ENCODE measurements at regions not wholly inside any gene's neighbourhood (a gene's known extent, or its start where the extent isn't known, plus 50 kb on each side); places are given as distances from the start of the nearest gene placed in this dataset.

- no peak for TF ChIP-seq CTCF (IDR thresholded peaks at IDR 0.05)
- no peak for TF ChIP-seq POLR2A (IDR thresholded peaks at IDR 0.05)
These were observed 166.6 kb downstream of the KIF20B start for GRCh38 chr10:89867964-89868363.

Measured in adrenal gland (tissue), 5 donors.